ENCODE measurements at regions not wholly inside any gene's neighbourhood (a gene's known extent, or its start where the extent isn't known, plus 50 kb on each side); places are given as distances from the start of the nearest gene placed in this dataset.

GRCh38 chr16:86291491-86291890 is 218.8 kb upstream of the FOXF1 start:
- no peak for TF ChIP-seq CTCF (IDR thresholded peaks at IDR 0.05)
- TF ChIP-seq POLR2A (IDR thresholded peaks at IDR 0.05), result no peak
